Fibroblast of pulmonary artery (primary cell): ENCODE measurements at regions not wholly inside any gene's neighbourhood (a gene's known extent, or its start where the extent isn't known, plus 50 kb on each side); places are given as distances from the start of the nearest gene placed in this dataset.

Experiments used
- DNase-seq: peaks from one replicate; pipeline ENCODE4 v3.0.0-alpha.2; 2010; ENCODE audit warnings: low read depth
- H3K4me3 ChIP-seq: replicated peaks from 2 replicates; pipeline ENCODE4 v1.5.1; 2011; ENCODE audit warnings: low read depth, mild to moderate bottlenecking, control low read depth, low read length, moderate library complexity
- TF ChIP-seq, protein P1 (sequence below): IDR thresholded peaks from 2 replicates; pipeline ENCODE4 v1.5.1; 2011; ENCODE audit warnings: mild to moderate bottlenecking, control low read depth, low read length, inconsistent platforms; ENCODE audit errors: missing control alignments

DNA sequence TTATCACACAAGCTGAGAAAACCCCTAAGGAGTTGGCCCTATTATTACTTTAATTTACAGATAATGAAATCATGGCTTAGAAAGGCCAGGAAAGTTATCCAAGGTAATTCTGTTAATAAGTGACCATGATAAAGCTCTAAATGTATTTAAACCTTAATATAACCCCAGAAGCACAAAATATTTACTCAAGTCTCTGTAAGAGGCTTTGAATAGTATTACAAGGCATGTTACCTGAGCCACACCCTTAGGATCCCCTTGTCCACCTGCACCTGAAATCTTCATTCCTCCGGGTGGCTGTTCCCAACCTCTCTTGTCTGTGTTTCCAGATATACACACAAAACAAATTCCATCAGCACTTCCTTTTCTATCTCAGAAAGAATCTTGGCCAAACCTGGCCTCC is 271.6 kb upstream of the BMP2 start:
- no peak overlapping the region for H3K4me3 ChIP-seq
- TF ChIP-seq, protein P1, sequence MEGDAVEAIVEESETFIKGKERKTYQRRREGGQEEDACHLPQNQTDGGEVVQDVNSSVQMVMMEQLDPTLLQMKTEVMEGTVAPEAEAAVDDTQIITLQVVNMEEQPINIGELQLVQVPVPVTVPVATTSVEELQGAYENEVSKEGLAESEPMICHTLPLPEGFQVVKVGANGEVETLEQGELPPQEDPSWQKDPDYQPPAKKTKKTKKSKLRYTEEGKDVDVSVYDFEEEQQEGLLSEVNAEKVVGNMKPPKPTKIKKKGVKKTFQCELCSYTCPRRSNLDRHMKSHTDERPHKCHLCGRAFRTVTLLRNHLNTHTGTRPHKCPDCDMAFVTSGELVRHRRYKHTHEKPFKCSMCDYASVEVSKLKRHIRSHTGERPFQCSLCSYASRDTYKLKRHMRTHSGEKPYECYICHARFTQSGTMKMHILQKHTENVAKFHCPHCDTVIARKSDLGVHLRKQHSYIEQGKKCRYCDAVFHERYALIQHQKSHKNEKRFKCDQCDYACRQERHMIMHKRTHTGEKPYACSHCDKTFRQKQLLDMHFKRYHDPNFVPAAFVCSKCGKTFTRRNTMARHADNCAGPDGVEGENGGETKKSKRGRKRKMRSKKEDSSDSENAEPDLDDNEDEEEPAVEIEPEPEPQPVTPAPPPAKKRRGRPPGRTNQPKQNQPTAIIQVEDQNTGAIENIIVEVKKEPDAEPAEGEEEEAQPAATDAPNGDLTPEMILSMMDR: no peak
- DNase-seq: no peak

DNA sequence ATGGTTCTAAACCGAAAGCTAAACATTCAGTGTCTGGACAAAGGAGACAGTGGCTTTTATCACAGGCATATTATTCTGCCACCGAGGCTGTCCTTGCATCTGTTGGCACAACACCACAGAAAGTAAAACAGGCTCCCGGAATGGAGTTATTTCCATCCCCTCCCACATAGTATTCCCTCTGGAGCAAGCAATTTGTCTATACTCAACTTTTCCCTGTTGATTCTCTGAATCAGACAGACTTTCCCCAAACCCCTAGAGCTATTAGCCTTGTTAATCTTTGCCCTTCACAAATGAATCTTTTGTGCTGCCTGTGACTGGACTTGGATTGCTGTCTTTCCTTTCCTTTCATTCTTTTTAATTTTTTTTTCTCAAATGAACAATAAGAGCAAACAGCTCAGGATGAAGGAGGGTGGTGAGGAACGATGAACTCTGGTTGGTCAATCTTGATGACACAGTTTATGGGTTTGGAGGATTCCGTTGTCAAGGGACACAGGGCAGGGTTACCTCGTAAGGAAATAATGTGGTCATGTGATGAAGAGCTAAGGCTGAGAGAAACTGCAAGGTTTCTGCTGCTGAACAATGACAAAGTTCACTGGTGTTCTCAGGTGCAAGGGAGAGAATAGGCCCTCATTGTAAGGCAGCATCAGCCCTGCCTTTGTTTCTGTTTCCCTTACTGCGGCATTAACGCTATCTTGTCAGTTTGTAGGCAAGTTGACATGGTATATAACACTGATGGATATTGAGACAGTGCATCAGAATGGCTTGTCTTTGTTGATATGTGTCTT is 275.0 kb upstream of the BMP2 start:
- DNase-seq: peak; percentile 55
- no peak overlapping the region for H3K4me3 ChIP-seq
- TF ChIP-seq, protein P1: no peak

DNA sequence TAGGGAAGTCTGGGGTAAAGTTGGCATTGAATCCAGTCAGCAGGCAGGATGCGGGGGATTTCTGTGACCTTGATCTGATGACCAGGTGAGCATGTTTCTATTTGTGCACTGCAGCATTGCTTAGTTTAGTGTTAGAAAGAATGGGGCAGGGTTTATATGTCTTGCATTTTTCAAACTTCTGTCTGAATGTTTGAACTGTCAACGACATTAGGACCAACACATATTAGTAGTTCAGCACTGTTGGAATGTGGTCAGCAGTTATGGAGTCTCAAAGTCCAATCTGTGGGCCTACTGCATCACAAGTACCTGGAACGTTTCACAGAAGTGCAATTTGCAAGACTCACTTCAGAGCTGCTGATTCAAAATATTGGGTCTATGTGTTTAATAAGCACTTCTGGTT is 276.6 kb upstream of the BMP2 start:
- no peak for DNase-seq
- H3K4me3 ChIP-seq: no peak overlapping the region
- TF ChIP-seq, protein P1: no peak

DNA sequence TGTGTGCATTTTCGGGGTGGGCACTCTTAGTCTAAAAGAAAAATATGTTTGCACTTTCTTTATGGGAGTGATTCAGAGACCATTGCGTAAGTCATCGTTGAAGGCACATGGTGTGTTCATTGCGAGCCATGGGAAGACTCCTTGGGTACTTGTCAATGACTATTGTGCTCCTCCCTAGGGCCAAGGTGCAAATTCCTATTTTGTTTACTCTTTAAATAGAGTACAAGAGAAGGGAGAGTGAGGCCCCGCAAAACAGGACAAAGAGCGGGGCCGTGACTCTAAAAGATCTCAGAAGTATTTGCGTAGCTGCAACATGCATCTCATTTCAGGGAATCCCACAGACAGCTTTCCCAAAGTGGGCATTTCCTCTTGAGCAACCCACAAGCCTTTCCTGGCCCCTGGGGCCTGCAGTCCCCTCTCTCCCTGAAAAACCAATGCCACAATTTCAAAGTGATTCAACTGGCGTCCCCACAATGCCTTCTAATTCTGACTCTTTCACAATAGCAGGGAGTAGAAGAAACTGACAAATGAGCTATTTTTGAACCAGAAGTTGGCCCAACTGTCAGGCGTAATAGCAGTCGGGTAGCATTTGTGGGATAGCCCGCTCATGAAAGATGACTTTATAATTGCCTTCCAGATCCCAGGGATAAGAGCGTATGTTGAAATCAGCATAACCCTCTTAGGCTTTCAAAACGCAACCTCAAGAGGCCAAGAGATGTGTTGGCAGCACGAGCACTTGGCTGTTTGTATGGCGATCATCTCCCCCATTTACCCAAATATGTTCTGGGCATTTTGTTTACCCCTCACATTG is 277.9 kb upstream of the BMP2 start:
- no peak for DNase-seq
- H3K4me3 ChIP-seq: no peak overlapping the region
- TF ChIP-seq, protein P1: no peak

DNA sequence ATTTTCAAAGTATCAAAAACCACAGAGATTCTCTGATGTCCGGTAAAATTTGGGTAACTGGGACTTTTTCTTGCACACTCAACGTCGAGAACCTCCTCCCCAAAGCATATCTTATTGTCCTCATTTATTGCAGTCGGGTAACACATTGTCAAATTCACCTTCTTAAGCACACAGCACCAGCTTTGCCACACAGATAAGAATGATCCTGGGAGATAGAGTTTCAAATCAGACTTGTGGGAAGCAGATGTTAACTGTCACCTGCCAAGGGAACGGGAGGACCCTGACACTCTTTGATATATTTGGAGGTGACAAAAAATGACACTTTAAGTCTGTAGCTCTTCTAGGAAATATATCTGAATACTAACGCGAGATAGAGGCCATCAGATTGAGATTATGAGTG is 282.1 kb upstream of the BMP2 start:
- no peak overlapping the region for H3K4me3 ChIP-seq
- TF ChIP-seq, protein P1: no peak
- DNase-seq: no peak

DNA sequence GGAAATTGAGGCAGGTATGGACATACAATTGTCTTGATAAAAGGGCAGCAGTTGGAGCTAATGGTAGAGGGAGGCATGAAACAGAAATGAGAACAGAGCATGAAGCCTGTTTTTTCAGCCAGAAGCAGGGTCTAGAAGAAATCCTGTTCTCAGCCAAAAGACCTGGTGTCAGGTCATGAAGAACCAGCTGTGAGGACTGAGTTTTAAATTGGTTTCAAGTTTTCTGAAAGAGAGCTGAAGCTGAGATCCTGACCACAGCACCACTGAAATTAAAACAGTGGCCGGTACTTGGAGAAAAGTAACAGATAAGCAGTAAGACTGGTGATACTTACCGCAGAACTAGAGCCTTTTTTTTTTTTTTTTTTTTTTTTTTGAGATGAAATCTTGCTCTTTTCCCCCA is 283.8 kb upstream of the BMP2 start:
- no peak overlapping the region for H3K4me3 ChIP-seq
- TF ChIP-seq, protein P1: no peak
- no peak for DNase-seq
